Astrocyte (in vitro differentiated cells and primary cell): ENCODE measurements at regions not wholly inside any gene's neighbourhood (a gene's known extent, or its start where the extent isn't known, plus 50 kb on each side); places are given as distances from the start of the nearest gene placed in this dataset.

Experiments used
- DNase-seq: peaks from one replicate; pipeline ENCODE4 v3.0.0-alpha.2; 2010; ENCODE audit warnings: low read depth
- FAIRE-seq: peaks from 2 replicates; lab custom pipeline; 2011; peaks lifted over from hg19 to GRCh38; lab: Jason Lieb, UNC
- H2AFZ ChIP-seq: 2 replicates; pipeline ENCODE4 v1.6.0; 2012; ENCODE audit warnings: low read depth, low read length, inconsistent platforms
- H3K27ac ChIP-seq: 2 replicates; pipeline ENCODE4 v1.5.1; 2011; ENCODE audit warnings: low read depth, low read length, inconsistent platforms
- H3K27me3 ChIP-seq: 2 replicates; pipeline ENCODE4 v1.6.0; 2011; ENCODE audit warnings: low read length, inconsistent platforms; ENCODE audit not compliant: insufficient read depth
- H3K36me3 ChIP-seq: 2 replicates; pipeline ENCODE4 v1.5.1; 2011; ENCODE audit warnings: low read length, inconsistent platforms; ENCODE audit not compliant: insufficient read depth
- H3K4me1 ChIP-seq: 2 replicates; pipeline ENCODE4 v1.5.1; 2011; ENCODE audit warnings: low read length, inconsistent platforms; ENCODE audit not compliant: insufficient read depth
- H3K4me2 ChIP-seq: 2 replicates; pipeline ENCODE4 v1.6.0; 2012; ENCODE audit warnings: low read length, inconsistent platforms
- H3K4me3 ChIP-seq: 2 replicates; pipeline ENCODE4 v1.5.1; 2011; ENCODE audit warnings: low read depth, mild to moderate bottlenecking, low read length, inconsistent platforms; ENCODE audit not compliant: insufficient read depth
- H3K79me2 ChIP-seq: 2 replicates; pipeline ENCODE4 v1.6.0; 2012; ENCODE audit warnings: mild to moderate bottlenecking, low read length, inconsistent platforms; ENCODE audit not compliant: insufficient read depth
- H3K9ac ChIP-seq: 2 replicates; pipeline ENCODE4 v1.6.0; 2012; ENCODE audit warnings: mild to moderate bottlenecking, low read length, inconsistent platforms
- H3K9me3 ChIP-seq: 2 replicates; pipeline ENCODE4 v1.5.1; 2012; ENCODE audit warnings: low read depth, mild to moderate bottlenecking, low read length, inconsistent platforms; ENCODE audit not compliant: insufficient read depth
- H4K20me1 ChIP-seq: 2 replicates; pipeline ENCODE4 v1.6.0; 2012; ENCODE audit warnings: low read length, inconsistent platforms; ENCODE audit not compliant: insufficient read depth
- H3K27ac Mint-ChIP-seq: one replicate; pipeline ENCODE4 v1.8.0; 2021; ENCODE audit warnings: mild to moderate bottlenecking, mixed read lengths; ENCODE audit not compliant: unreplicated experiment
- H3K27me3 Mint-ChIP-seq: one replicate; pipeline ENCODE4 v1.8.0; 2021; ENCODE audit warnings: low read depth, mixed read lengths; ENCODE audit not compliant: unreplicated experiment
- H3K36me3 Mint-ChIP-seq: one replicate; pipeline ENCODE4 v1.8.0; 2021; ENCODE audit warnings: low read depth, mixed read lengths; ENCODE audit not compliant: unreplicated experiment
- H3K4me1 Mint-ChIP-seq: one replicate; pipeline ENCODE4 v1.8.0; 2021; ENCODE audit warnings: low read depth, mixed read lengths; ENCODE audit not compliant: unreplicated experiment
- H3K4me3 Mint-ChIP-seq: one replicate; pipeline ENCODE4 v1.8.0; 2021; ENCODE audit warnings: mild to moderate bottlenecking, moderate library complexity, mixed read lengths; ENCODE audit not compliant: unreplicated experiment
- H3K9me3 Mint-ChIP-seq: one replicate; pipeline ENCODE4 v1.8.0; 2021; ENCODE audit warnings: mild to moderate bottlenecking, mixed read lengths; ENCODE audit not compliant: unreplicated experiment
- CTCF ChIP-seq: IDR thresholded peaks from 2 replicates; pipeline ENCODE4 v1.5.1; 2011; ENCODE audit warnings: low read depth, mild to moderate bottlenecking, inconsistent platforms, low read length, moderate library complexity; ENCODE audit not compliant: insufficient read depth
- EZH2 ChIP-seq: IDR thresholded peaks from 2 replicates; pipeline ENCODE4 v1.6.1; 2012; ENCODE audit warnings: mild to moderate bottlenecking, low read length, inconsistent platforms; ENCODE audit not compliant: insufficient read depth

- Mint-ChIP-seq H3K27me3 (no peaks in the 10 kb centered on the region), H3K4me3 (no peak overlapping the region), H3K27ac (no peak overlapping the region), H3K36me3 (no peaks in the 10 kb centered on the region), H3K4me1 (no peaks in the 10 kb centered on the region), H3K9me3 (no peaks in the 10 kb centered on the region)
- no peak for FAIRE-seq
- no peak overlapping the region for H3K4me3 ChIP-seq
- no peak overlapping the region for H3K9ac ChIP-seq
- DNase-seq = no peak
- H3K27ac ChIP-seq = no peak overlapping the region
- H3K4me2 ChIP-seq = no peak overlapping the region
- H3K27me3 ChIP-seq = no peaks in the 10 kb centered on the region
- TF ChIP-seq CTCF (no peak), EZH2 (no peak)
- no peaks in the 10 kb centered on the region for H3K9me3 ChIP-seq
- H3K4me1 ChIP-seq = no peaks in the 10 kb centered on the region
- no peak overlapping the region for H2AFZ ChIP-seq
- H4K20me1 ChIP-seq = no peaks in the 10 kb centered on the region
- no peaks in the 10 kb centered on the region for H3K79me2 ChIP-seq
- H3K36me3 ChIP-seq = no peaks in the 10 kb centered on the region
Measured at GRCh38 chr2:52036024-52036423, 1004.1 kb upstream of the NRXN1 start.

GRCh38 chr2:52035391-52035790 lies 1003.5 kb upstream of the NRXN1 start:
- no peak overlapping the region for H3K4me3 Mint-ChIP-seq
- H3K36me3 ChIP-seq = no peaks in the 10 kb centered on the region
- no peaks in the 10 kb centered on the region for H3K4me1 Mint-ChIP-seq
- H3K9me3 ChIP-seq = no peaks in the 10 kb centered on the region
- no peak for DNase-seq
- no peaks in the 10 kb centered on the region for H4K20me1 ChIP-seq
- no peaks in the 10 kb centered on the region for H3K36me3 Mint-ChIP-seq
- no peaks in the 10 kb centered on the region for H3K27me3 Mint-ChIP-seq
- no peak for FAIRE-seq
- no peak overlapping the region for H3K27ac ChIP-seq
- H3K9ac ChIP-seq = no peak overlapping the region
- no peak for TF ChIP-seq CTCF
- TF ChIP-seq EZH2 = no peak
- H3K27ac Mint-ChIP-seq = no peak overlapping the region
- no peaks in the 10 kb centered on the region for H3K79me2 ChIP-seq
- no peaks in the 10 kb centered on the region for H3K4me1 ChIP-seq
- no peaks in the 10 kb centered on the region for H3K27me3 ChIP-seq
- H3K9me3 Mint-ChIP-seq = no peaks in the 10 kb centered on the region
- H3K4me2 ChIP-seq = no peak overlapping the region
- no peak overlapping the region for H2AFZ ChIP-seq
- no peak overlapping the region for H3K4me3 ChIP-seq

GRCh38 chr2:52034706-52035105 lies 1002.8 kb upstream of the NRXN1 start:
- H3K36me3 Mint-ChIP-seq = no peaks in the 10 kb centered on the region
- no peak overlapping the region for H3K4me3 Mint-ChIP-seq
- Histone ChIP-seq H3K4me2 (no peak overlapping the region), H3K4me1 (no peaks in the 10 kb centered on the region), H3K27me3 (no peaks in the 10 kb centered on the region), H3K9me3 (no peaks in the 10 kb centered on the region), H4K20me1 (no peaks in the 10 kb centered on the region), H3K4me3 (no peak overlapping the region), H3K36me3 (no peaks in the 10 kb centered on the region), H3K9ac (no peak overlapping the region), H2AFZ (no peak overlapping the region), H3K27ac (no peak overlapping the region), H3K79me2 (no peaks in the 10 kb centered on the region)
- TF ChIP-seq CTCF (no peak), EZH2 (no peak)
- H3K4me1 Mint-ChIP-seq = no peaks in the 10 kb centered on the region
- H3K27me3 Mint-ChIP-seq = no peaks in the 10 kb centered on the region
- H3K27ac Mint-ChIP-seq = no peak overlapping the region
- no peak for DNase-seq
- H3K9me3 Mint-ChIP-seq = no peaks in the 10 kb centered on the region
- FAIRE-seq = no peak
